Epithelial cell of proximal tubule (primary cell): ENCODE measurements at regions not wholly inside any gene's neighbourhood (a gene's known extent, or its start where the extent isn't known, plus 50 kb on each side); places are given as distances from the start of the nearest gene placed in this dataset.
"Not testable (repeated sequence)": the region's sequence is repeated elsewhere in the genome, so short reads cannot be mapped to it uniquely, and the experiment has no call there.

ENCODE experiments used
- DNase-seq: peaks from one replicate; pipeline ENCODE4 v3.0.0-alpha.2; 2011; ENCODE audit warnings: low read depth
- H3K4me3 ChIP-seq: 2 replicates; pipeline ENCODE4 v1.5.1; 2011; ENCODE audit warnings: low read depth, mild to moderate bottlenecking, low read length
- CTCF ChIP-seq: conservative IDR thresholded peaks from 2 replicates; pipeline ENCODE4 v1.5.1; 2012; ENCODE audit warnings: low read depth, mild to moderate bottlenecking, low read length

GRCh38 chr18:1777843-1778242 is 793.5 kb downstream of the METTL4 start:
- H3K4me3 ChIP-seq = no peak overlapping the region
- no peak for DNase-seq
- no peak for TF ChIP-seq CTCF

GRCh38 chr18:1778496-1779178 is 792.7 kb downstream of the METTL4 start:
- DNase-seq = no peak
- TF ChIP-seq CTCF = no peak
- no peak overlapping the region for H3K4me3 ChIP-seq

GRCh38 chr18:1779587-1779986 is 791.7 kb downstream of the METTL4 start:
- no peak overlapping the region for H3K4me3 ChIP-seq
- no peak for DNase-seq
- TF ChIP-seq CTCF = no peak

- no peak overlapping the region for H3K4me3 ChIP-seq
- DNase-seq = no peak
- no peak for TF ChIP-seq CTCF
These were observed 787.2 kb downstream of the METTL4 start for GRCh38 chr18:1784113-1784512.

- not testable (repeated sequence) for DNase-seq, H3K4me3 ChIP-seq
These were observed 785.3 kb downstream of the METTL4 start for GRCh38 chr18:1785980-1786379.

- no peak for TF ChIP-seq CTCF
- no peak for DNase-seq
These were observed 774.7 kb downstream of the METTL4 start for GRCh38 chr18:1796636-1797035.

GRCh38 chr18:1797235-1797634 is 774.1 kb downstream of the METTL4 start:
- no peak for TF ChIP-seq CTCF
- no peak for DNase-seq
- H3K4me3 ChIP-seq = no peak overlapping the region

More at GRCh38 chr18:1796636-1797035, 774.7 kb downstream of the METTL4 start:
- H3K4me3 ChIP-seq = no peak overlapping the region
